NCI-H2081 (cell line): ENCODE measurements at regions not wholly inside any gene's neighbourhood (a gene's known extent, or its start where the extent isn't known, plus 50 kb on each side); places are given as distances from the start of the nearest gene placed in this dataset.
"Not testable (repeated sequence)": the region's sequence is repeated elsewhere in the genome, so short reads cannot be mapped to it uniquely, and the experiment has no call there.

Experiments
- DNase-seq, 2 experiments: peaks; one replicate each; lab custom pipeline; 2025; lab: John Stamatoyannopoulos, UW

GRCh38 chr13:44054525-44054924 lies 174.8 kb downstream of the LACC1 start:
- no peak for DNase-seq

DNA sequence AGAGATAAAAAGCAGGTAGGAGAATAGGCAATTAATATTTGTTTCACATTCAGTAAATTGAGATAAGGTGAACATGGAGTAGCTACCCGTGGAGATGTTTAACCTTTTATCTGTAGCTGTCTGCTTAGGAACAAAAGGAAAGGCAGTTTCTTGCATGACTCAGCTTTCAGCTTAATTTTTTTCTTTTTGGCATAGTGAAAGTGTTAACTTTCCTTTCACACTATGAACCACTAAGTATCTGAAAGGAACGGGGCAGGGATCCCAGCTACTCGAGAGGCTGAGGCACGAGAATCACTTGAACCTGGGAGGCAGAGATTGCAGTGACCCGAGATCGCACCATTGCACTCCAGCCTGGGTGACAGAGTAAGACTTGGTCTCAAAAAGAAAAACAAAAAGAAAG lies 176.0 kb downstream of the LACC1 start:
- DNase-seq = not testable (repeated sequence)

- DNase-seq = no peak
Observed at GRCh38 chr13:44058067-44058466, 178.4 kb downstream of the LACC1 start.

GRCh38 chr13:44058624-44059215 lies 179.0 kb downstream of the LACC1 start:
- no peak for DNase-seq

- DNase-seq = no peak
Observed at GRCh38 chr13:44061876-44062275, 182.2 kb downstream of the LACC1 start.

- no peak for DNase-seq
Observed at GRCh38 chr13:44063467-44063866, 183.8 kb downstream of the LACC1 start.

- DNase-seq = no peak
Observed at GRCh38 chr13:44063881-44064280, 184.2 kb downstream of the LACC1 start.

GRCh38 chr13:44064357-44064756 lies 184.7 kb downstream of the LACC1 start:
- no peak for DNase-seq

- DNase-seq = no peak
Observed at GRCh38 chr13:44068169-44068568, 188.5 kb downstream of the LACC1 start.

GRCh38 chr13:44068737-44069136 lies 189.0 kb downstream of the LACC1 start:
- peak in 1 of 2 experiments; percentile 8 for DNase-seq

GRCh38 chr13:44072536-44072935 lies 192.8 kb downstream of the LACC1 start:
- no peak for DNase-seq

DNA sequence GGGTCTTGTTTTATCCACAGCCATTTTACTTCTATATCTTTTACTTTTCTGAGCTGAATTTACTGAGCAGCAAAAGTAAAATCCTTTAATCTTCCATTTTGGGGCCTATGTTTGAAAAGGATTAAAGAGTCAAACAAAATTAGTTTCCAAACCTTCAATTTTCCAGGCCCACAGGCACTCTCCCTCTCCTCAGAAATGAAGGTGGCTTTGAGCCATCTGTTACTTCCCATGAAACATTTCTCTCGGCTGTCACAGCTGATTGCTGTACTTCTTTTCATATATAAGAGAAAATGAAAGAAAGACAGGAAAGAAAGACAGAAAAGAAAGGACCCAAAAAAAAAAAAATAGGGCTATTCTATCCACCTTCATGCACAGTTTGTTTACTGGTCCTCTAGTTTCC lies 194.9 kb downstream of the LACC1 start:
- no peak for DNase-seq

- no peak for DNase-seq
Observed at GRCh38 chr13:44075113-44075512, 195.4 kb downstream of the LACC1 start.

DNA sequence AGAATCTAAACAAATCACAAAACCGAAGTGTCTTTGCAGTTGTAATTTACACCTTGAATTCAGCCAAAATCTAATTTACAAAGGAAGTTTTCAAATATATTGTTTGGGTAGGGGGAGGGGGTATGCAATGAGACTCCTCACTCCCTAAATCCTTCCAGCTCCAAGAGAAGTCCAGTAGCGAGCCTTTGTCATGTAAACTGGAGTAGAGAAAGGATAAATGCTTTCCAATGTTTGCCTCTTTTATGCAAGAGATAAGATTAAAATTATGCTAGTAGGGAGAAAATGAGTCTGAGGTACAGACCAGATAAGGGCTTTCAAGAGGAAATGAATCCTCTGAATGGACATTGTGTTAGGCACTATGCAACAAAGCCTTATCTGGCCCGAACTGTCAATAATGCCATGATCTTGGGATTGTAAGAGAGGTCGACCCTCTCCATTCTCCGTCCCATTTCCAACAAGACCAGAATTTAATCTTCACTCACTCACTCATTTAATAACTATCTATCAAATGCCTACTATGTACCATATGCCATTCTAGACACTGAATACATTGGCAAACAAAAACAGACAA lies 199.2 kb downstream of the LACC1 start:
- peak in 1 of 2 experiments; percentile 4 for DNase-seq

- DNase-seq = no peak
Observed at GRCh38 chr13:44079413-44080205, 199.9 kb downstream of the LACC1 start.

- no peak for DNase-seq
Observed at GRCh38 chr13:44084146-44084545, 204.4 kb downstream of the LACC1 start.

DNA sequence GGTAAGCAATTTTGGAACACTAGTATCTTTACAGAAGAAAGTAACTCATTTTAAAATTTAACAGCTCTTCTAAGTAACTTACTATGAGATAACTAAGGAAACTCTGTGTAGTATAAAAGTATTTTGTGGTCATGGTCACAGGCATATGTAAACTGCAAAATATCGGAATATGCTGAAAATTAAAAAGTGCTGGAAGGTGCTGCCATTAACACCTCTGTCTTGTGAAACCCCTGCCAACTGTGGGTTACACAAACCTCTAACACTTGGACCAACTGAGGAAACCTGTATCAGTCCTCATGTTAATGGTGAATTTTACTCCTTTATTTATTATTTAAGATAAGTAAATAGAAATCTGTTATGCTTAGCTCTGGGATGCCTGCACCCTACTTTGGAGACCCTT lies 206.7 kb downstream of the LACC1 start:
- no peak for DNase-seq

- DNase-seq = no peak
Observed at GRCh38 chr13:44088411-44088810, 208.7 kb downstream of the LACC1 start.

DNA sequence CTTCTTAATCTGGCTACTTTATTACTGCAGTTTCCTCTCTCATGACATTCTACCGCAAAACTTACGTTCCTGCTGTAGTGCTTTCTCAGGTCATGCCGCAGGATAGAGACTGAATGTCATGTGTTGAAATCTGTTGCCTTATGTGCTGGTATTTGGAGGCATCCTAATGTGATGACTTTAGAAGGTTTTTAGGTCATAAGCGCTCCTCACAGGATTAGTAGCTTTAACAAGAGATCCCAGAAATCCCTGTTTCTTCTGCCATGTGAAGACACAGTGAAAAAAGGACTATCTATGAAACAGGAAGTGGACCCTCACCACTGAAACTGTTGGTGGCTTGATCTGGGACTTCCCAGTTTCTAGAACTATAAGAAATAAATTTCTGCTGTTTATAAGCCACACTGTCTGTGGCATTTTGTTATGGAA lies 209.3 kb downstream of the LACC1 start:
- no peak for DNase-seq

DNA sequence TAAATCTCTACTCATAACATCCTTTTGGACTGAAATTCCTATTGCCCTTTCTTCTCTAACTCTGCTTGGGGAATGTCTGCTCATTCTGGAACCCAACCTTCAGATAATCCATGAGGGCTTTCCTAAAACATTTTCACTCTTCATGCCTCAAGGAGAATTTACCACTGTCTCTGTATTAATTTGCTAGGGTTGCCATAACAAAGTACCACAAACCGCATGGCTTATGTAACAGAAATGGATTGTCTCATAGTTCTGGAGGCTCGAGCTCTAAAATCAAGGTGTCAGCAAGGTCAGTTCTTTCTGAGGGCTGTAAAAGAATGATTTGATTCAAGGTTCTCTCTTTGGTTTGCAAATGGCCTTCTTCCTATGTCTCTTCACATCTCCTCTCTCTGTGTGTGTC lies 209.7 kb downstream of the LACC1 start:
- DNase-seq = no peak

DNA sequence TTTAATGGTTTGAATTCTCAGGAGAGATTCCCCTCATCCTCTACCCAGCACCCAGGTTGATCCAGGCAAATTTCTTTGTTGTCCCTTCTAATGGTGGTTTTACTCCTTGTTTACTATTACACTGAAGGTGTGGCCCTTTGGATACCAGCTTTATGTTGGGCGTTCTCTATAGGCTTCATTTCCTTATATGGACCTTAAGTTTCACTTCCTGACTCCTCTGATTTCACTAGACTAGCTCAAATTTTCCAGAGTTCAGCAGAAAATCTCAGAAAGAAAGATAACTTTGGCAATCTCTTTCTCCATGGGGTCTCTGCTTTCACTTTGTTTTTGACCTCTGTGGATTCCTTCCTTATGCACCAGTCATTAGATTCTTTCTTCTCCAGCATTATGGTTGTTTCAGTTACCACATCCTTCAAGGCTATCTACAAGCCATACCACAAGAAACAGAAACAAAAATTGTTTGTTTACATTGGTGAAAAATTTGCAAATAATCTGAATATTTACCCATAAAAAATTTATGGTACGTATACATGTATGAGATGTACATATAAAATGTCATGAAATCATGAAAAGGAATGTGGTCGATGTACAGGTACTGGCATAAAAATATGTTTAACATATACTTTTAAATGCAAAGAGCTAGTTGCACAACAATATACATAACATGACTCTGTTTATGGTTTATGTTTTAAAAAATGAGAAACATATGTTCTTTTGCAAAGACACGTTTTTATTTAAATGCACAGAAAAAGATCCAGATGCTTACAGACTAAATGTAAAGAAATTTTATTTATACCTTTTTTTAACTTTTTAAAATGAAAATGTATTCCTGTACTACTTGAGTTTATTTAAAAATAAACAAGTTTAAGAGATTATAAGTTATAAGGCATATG lies 212.6 kb downstream of the LACC1 start:
- no peak for DNase-seq
